ENCODE measurements at regions not wholly inside any gene's neighbourhood (a gene's known extent, or its start where the extent isn't known, plus 50 kb on each side); places are given as distances from the start of the nearest gene placed in this dataset.

DNA sequence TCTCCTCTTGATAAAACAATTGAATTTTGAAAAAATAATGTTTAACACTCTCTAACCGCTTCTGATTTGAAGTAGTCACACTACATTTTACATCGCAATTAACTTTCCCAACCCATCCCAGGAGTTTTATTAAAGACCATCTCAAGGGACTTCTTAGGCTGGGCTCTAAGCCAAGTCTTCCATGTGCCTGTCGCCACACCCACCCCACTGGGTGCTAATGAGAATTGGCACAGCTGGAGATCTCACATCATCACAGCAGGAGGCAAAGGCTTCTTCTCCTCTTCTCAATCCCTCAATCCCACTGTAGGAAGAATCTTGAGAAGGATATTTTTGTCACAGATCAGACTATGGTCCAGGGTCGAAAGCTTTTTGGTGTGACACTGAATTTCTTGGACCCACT lies 328.9 kb downstream of the NUF2 start:
- no peak for DNase-seq (ENCODE audit: extremely low read depth in 1 of 2, low read depth in 1 of 2)

DNA sequence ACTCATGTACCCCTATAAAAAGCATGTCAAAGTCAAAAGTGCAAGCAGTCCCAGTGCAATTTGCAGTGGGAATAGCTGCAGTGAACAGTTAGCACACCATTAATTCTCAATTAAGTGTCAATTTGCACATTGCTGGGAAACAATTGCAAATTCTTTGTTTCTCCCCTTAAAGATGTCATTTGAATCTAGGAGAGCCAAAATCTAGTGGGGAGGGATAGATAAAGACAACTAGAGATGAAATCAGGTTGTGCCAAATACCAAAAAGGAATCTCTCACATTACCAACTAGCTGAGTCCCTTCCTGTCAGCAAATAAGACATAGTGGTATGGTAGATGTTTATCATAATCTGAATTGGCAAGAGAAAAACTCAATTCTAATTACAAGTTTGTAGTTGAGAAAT lies 330.7 kb downstream of the NUF2 start:
- no peak for DNase-seq (ENCODE audit: extremely low read depth in 1 of 2, low read depth in 1 of 2)

DNA sequence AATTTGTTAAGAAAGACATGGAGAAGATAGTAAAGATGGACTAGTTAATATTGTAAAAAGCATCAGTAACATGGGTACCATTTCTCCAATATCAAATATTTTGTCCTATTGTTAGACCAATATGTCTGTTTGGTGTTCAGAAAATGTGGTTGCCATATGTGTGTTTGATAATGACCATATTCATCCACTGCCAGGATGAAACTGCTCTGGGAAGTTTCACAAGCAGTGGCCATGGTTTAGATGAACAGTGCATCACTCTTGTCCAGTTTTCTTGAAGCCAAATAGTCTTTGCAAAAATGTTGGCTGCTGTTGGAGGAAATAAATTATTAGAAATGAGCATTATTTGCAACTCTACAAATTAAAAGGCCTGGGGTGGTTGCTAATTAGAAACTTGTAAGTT lies 333.8 kb downstream of the NUF2 start:
- DNase-seq (ENCODE audit: extremely low read depth in 1 of 2, low read depth in 1 of 2) = no peak

DNA sequence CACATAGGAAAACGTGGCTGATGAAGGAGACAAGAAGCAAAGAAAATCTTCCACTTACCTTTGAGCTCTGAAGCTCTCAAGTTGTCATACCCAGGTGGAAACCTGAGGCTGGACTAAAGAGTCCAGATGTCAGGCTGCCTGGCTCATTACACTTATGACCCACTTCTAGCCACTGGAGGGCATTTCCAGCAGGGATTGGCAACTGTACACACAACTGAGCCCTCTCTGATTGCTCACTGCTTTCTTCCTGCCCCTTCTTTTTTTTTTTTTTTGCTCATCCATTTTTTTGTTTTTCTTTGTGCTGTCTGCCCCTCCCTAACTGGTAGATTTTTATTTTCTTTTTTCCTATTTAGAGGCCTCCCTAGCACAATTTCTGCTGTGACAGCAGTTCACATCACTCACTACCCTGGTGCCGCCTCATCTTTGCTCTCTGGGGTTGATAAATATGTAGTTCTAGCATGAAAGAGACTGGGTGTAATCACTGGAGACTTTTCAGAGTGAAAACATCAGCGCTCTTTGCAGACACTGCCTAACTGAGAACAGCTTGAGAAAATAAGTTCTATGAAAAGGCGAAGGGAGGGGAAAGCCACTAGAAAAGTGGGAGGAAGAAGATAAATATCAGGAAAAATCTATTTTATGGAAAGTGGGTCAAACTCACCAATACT lies 334.5 kb downstream of the NUF2 start:
- DNase-seq (ENCODE audit: extremely low read depth in 1 of 2, low read depth in 1 of 2) = no peak

DNA sequence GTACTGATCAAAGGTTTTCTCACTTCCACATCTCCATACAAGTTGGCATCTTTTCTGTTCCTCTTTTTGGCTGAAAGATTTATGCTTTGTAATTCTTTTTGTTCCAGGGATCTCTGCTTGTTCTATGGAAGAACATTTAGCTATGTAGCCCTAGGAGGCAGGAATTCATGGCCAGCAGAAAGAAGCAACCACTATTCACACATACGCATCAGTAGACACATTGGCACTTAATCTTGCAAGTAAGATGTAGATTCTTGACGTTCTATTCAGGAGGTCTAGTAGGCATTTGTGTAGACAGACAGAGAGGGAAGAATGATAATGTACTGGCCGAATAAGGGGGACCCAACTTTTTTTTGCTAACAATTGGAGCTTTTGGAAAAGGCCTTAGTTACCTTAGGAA lies 336.0 kb downstream of the NUF2 start:
- DNase-seq (ENCODE audit: extremely low read depth in 1 of 2, low read depth in 1 of 2) = no peak

DNA sequence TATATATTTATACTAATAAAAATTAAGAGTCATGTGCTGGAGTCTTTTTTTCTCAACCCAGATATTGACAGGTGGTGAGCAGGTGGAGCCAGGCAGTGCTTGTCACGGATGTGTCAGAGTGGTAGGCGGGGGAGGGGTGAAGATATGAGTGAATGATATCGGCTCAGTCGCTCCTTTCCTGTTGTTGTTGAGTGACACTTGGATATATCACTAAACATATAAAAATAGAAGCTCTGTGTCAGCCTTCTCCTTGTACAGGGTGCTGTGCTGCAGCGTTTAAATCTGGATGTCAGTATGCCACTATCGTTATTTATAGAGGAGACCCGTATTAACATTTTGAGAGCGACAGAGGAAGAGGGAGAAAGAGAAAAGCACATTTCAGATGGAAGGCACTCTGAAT lies 339.6 kb downstream of the NUF2 start:
- DNase-seq (ENCODE audit: extremely low read depth in 1 of 2, low read depth in 1 of 2) = no peak

DNA sequence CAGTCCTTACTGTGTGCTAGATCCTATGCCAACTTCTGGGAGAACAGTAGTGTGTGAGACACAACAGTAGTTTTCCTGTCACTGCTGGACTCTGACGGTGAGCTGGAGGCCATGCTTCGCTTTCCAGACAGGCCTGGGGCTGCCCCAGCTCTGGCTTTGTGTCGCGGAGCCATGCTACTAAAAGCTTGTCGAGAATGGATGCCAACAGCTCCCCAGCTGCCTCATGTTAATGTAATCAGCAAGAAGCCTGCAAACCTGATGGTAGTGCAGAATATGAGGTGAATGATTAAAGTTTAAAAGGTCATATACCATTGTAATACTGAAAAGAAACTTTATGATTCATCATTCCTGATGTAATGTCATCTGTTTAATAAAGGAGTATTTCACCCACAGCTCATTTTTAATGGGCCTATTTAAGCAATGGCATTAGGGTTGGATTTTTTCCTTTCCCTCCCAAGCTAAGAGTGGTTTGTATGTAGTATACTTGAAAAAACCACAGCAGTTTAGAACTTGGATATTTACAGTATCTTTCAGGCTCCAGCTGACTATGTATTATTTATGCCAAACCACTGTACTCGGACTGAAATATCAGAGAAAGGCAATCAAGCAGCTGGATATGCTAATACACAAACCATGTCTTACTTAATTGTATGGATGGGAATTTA lies 343.0 kb downstream of the NUF2 start:
- no peak for DNase-seq (ENCODE audit: extremely low read depth in 1 of 2, low read depth in 1 of 2)

DNA sequence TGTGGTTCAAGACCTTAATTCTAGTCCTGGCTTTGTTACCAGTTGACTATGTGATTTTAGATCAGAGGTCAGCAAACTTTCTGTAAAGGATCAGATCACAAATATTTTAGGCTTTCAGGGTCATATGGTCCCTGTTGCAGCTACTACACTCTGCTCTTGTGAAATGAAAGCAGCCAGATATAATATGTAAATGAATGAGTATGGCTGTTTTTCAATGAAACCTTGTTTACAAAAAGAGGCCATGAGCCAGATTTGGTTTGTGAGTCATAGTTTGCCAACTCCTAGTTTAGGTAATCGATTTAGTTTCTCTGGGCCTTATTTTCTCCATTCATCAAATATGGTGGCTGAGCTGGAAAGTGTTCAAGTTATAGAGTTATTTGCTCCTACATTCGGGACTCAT lies 346.7 kb downstream of the NUF2 start:
- DNase-seq (ENCODE audit: extremely low read depth in 1 of 2, low read depth in 1 of 2) = no peak

DNA sequence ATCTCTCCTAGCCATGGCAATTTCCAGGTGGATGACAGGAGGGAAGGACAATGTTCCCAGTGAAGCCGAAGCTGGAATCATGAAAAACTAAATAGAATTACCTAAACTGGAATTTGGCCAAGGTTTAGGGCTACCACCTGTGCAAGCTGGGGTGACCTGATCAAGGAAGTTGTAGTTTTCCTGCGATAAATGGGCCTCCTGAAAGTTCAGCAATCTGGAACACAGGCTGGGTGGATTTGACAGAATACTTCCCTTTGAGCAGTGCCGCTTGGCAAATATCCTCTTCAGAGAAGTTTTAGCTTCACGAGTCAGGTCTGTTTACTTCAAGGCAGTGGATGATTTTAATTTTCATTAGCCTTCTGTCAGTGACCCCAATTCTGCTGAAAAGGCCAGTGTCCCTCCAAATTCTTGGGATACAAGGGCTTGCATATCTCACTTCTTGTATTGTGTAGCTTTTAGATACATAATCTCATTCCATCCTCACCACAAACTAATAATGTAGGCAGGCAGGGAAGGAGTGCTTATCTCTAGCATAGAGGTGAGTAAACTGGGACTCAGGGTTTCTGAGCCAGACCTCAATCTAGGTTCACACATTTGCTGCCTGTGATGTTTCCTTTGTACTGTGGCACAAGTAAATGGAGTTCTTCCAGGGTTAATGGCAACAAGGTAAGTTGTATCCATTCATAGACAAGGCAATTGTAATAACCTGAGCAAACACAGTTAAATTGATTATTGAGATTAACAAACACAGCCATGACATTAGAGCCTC lies 349.4 kb downstream of the NUF2 start:
- no peak for DNase-seq (ENCODE audit: extremely low read depth in 1 of 2, low read depth in 1 of 2)

DNA sequence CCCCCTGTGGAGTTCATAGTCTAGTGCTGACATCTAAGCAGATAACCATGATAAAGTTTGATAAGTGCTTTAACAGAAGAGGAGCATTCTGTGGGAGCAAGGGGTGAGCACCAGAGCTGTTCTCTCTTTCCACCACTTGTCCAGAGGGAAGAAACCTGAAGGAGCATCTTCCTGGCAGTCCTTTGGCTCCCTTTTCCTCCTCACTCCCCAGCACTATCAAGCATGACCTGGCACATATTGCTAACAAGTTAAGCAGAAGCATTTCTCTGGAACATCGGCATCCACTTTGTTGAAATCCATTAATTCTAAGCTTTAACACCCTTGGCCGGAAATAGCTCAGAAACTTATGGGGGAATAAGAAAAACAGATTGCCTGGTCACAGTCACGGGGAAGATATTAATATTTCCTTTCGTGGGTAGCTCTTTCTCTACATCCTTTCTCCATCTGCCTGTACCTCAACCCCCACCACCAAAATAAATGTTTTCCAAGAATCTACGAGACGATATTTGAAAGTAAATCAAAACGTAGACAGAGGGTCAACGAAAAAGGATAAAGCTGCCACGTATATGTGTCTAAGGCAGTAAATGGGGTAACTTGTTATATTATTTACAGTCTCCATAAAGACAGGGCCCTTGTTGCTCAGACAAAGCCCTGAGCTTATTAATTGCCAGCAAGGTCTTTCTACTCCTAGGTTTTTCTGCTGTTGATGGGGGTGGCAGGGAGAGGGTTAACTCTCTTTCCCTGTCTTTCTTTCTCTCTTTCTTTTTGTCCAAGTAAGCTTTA lies 351.4 kb downstream of the NUF2 start:
- DNase-seq (ENCODE audit: extremely low read depth in 1 of 2, low read depth in 1 of 2) = no peak

DNA sequence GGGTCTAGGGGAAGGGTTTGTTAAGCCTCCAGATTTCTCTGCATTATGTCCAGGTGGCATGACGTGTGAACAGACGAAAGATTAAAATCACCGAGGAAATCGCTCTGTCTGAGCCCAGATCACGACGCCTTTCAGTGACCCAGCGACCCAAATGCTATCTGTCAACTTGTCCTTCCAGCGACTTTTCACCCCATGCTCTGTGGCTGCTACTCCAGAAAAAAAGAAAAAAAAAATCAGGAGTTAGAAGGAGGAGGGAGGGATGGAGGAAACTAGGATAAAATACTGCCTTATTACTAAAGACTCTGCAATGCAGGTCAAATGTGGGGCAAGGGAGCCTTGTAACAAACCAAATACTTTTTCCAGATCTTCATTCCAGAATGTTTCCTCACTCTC lies 352.0 kb downstream of the NUF2 start:
- no peak for DNase-seq (ENCODE audit: extremely low read depth in 1 of 2, low read depth in 1 of 2)

DNA sequence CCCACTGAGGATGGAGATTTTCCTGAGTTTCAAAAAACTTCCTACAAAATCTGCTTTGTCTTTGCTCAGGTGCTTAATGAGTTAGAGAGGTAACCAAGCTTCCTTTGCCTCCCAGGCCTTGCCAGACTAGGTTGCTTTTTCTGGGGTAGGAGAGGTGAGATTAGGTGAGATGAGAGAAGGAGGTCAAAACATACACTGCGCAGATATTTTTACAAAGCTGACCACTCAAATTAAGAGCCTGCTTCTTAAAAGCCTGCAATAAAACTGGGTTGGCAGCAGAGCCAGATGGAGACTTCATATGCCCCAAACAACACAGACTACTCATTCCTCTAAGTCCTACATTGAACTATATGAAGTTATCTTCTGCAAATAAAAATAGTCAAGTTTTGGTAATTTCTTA lies 352.5 kb downstream of the NUF2 start:
- no peak for DNase-seq (ENCODE audit: extremely low read depth in 1 of 2, low read depth in 1 of 2)

DNA sequence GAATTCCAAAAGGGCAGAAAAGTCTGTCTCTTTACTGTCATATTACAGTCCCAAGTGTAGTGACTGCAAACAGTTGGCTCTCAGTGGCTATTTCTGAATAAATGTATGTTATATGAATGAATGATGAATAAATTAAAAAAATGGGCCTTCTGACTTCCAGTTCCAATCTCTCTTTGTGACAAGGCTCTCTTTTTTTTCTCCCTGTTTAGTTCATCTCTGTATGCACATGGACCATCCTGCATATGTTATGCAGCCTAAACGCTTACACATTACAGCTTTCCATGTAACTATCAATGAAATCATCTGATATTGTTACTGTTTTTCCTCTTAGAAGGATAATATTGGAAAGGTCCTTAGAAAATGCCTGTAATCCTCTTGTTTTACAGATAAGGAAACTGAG lies 363.0 kb downstream of the NUF2 start:
- no peak for DNase-seq (ENCODE audit: extremely low read depth in 1 of 2, low read depth in 1 of 2)

DNA sequence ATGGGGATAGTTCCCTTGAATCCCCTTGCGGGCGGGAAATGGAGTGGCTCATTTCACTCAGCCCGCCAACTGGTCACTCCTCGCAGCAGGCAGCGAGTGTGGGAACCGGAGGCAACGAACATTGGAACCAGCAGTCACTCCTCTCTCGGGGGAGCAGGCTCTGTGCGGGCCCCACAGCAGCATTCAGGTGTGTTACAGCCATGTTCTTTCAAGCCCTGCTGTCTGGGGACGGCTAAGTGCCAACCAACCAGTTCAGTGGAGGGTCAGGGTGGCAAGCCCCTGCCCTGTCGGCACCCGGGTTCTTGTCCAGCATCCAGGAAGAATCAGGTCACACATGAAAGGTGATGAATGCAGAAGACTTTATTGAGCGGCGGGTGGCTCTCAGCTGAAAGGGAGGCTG lies 370.5 kb downstream of the NUF2 start:
- no peak for DNase-seq (ENCODE audit: extremely low read depth in 1 of 2, low read depth in 1 of 2)

DNA sequence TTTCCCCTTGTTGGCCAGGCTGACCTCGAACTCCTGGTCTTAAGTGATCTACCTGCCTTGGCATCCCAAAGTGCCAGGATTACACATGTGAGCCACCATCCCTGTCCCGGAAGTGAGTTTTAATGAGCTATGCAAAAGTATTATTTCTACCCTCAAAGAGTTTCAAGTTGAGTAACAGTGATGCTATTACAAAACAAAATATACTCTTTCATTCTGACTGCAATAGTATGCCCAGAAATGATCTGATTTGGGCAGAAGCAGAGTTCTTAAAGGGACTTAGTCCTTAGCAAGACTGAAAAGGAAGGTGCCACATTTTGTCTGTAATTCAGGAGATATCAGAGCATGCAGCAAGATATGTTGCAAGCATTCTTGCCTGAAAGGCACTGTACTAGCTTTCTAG lies 375.4 kb downstream of the NUF2 start:
- no peak for DNase-seq (ENCODE audit: extremely low read depth in 1 of 2, low read depth in 1 of 2)

DNA sequence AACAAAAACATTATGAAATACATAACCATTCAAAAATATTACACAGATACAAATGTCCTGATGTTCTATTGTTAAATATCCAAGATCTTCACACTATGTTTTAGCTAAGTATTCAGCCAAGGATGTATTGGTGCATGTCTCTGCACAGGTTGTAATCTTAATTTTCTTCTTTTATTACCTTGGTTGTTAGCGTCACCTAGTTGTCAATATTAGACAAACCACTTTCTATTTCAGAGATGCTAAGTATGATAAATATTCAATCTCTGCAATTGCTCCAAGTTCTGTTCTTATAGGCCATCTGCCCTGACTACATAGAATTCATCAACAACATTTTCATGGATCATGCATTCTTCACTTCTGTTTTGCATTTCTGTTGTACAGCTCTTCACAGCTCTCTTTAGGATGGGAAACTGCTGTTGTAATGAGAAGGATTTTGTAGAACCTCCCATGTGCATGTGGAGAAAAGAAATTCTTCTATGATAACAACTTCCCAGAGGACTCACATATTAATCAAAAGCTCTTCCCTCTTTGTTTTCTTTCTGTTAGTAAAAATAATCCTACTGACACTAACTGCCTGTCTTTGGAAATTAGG lies 380.1 kb downstream of the NUF2 start:
- DNase-seq (ENCODE audit: extremely low read depth in 1 of 2, low read depth in 1 of 2) = no peak

DNA sequence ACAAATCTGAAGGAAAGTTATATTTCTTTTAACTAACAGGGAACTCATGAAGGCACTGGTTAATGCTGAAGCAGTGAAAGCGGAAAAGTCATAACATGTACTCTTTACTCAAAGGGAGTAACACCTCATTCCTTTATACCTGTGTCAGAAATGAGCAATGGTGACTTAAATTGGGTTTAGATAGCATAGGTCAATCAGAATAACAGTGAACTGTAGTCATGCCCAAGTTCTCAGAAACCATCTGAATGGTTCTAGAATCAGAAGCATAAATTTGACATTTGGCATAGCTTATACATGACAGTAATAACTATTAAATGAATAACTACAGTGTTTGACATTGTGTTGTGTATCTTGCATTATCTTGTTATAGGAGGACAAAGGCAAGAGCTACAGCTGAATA lies 382.0 kb downstream of the NUF2 start:
- no peak for DNase-seq (ENCODE audit: extremely low read depth in 1 of 2, low read depth in 1 of 2)

DNA sequence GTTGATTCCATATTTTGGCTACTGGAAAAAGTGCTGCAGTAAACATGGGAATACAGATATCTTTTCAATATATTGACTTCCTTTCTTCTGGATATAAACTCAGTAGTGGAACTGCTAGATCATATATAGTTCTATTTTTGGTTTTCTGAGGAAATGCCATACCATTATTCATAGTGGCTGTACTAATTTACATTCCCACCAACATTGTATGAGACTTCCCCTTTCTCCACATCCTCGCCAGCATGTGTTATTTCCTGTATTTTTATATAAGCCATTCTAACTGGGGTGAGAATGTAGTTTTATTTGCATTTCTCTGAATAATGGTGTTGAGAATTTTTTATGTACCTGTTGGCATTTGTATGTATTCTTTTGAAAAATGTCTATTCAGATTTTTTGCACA lies 385.2 kb downstream of the NUF2 start:
- DNase-seq (ENCODE audit: extremely low read depth in 1 of 2, low read depth in 1 of 2) = no peak

DNA sequence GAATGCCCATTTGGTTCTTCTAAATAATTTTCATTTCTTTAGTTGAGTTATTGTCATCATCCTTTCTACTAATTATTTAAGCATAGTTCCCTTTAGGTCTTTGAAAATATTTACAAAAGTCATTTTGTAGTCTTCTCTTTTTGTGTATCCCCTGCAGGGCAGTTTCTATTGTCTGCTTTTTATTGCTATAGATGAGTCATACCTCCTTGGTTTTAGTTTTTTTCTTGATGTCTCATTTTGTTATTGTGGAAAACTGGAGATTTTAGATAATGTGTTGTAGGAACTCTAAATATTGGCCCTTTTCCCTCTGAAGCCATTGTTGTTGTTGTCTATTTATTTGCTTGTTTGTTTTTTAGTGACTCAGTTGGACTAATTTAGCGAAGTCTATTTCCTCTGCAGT lies 387.9 kb downstream of the NUF2 start:
- no peak for DNase-seq (ENCODE audit: extremely low read depth in 1 of 2, low read depth in 1 of 2)

DNA sequence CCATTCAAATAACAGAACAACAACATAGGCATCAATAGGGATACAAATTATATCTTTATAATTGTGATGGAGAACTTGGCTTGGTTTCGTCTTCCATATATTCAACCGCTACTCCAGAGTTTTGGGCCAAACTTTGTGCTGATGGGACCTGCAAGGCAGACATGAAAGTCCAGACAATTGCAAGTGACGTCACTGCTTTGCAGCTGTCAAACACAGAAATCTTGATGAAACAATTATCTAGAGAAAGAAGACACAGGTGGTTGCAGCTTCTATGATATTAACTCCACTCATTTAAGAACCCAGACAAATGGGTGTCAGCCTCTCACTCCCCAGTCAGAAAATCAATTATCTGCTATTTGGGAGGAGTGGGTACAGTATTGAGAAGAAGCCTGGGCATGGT lies 390.6 kb downstream of the NUF2 start:
- no peak for DNase-seq (ENCODE audit: extremely low read depth in 1 of 2, low read depth in 1 of 2)

DNA sequence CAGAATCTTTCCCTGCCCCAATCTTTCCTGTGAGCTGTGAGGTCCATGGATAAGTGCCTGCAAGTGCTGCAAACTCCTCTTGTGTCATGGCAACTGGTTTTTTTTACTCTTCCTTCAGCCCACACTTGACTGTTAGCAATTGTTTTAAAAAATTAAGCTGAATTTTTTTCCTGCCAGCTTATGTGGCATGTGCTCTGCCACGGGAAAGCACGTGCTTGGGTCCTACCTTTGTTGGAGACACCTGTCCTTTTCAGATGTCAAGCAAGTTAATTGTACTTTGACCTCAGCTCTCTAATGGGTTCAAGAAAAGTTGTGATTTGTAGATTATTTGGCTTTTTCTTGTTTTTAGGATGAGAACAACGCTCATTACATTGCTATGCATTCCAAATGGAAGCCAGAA lies 398.5 kb downstream of the NUF2 start:
- no peak for DNase-seq (ENCODE audit: extremely low read depth in 1 of 2, low read depth in 1 of 2)

Data from stimulated activated CD8-positive, alpha-beta memory T cell treated with anti-CD3 and anti-CD28 coated beads, Interleukin-7, amount 100 ng/mL, for 48 hours (primary cell).